ENCODE measurements at regions not wholly inside any gene's neighbourhood (a gene's known extent, or its start where the extent isn't known, plus 50 kb on each side); places are given as distances from the start of the nearest gene placed in this dataset.
"Not testable (repeated sequence)": the region's sequence is repeated elsewhere in the genome, so short reads cannot be mapped to it uniquely, and the experiment has no call there.

- TF ChIP-seq POLR2A (IDR thresholded peaks at IDR 0.05; ENCODE audit: low read depth, low read length); POLR2AphosphoS5 (IDR thresholded peaks at IDR 0.05; ENCODE audit: low read depth, low read length); TAF1 (IDR thresholded peaks at IDR 0.05; ENCODE audit: borderline replicate concordance, low read depth, low read length): not testable (repeated sequence)
These were observed 121.2 kb downstream of the NPIPB11 start for GRCh38 chr16:29285151-29285885.

Measured in GM12892 (cell line).